ENCODE measurements at regions not wholly inside any gene's neighbourhood (a gene's known extent, or its start where the extent isn't known, plus 50 kb on each side); places are given as distances from the start of the nearest gene placed in this dataset.

GRCh38 chr1:5250336-5250735, 595.9 kb downstream of the AJAP1 start:
- H3K9ac ChIP-seq = no peak overlapping the region

DNA sequence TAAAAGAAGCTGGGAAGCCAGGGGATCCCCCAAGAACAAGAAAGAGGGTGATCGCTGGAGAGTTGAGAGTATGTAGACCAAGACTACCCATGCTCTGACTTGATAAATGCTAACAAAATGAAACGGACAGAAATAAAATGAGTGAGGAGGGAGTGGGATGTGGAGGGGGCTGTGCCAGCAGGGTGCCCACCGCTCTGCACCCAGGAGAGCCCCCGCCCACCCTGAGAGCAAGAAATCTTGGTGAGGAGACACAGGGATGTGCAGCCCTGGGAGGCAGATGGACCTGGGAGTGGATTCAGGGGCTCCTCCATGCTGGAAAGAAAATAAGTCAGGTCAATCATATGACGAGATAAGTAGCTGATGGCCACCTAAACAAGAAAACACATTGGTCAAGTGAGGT, 590.9 kb downstream of the AJAP1 start:
- H3K36me3 ChIP-seq = no peaks in the 10 kb centered on the region
- H2AFZ ChIP-seq (replicated peaks) = no peak overlapping the region
- Mint-ChIP-seq H3K36me3 (no peaks in the 10 kb centered on the region), H3K4me3 (no peak overlapping the region), H3K27ac (no peak overlapping the region), H3K27me3 (ENCODE audit: insufficient read depth, low read depth) (peaks cover 3% of the 10 kb centered on the region), H3K9me3 (peaks cover 5% of the 10 kb centered on the region), H3K4me1 (no peaks in the 10 kb centered on the region)
- DNase-seq (ENCODE audit: low spot score) = no peak
- no peak overlapping the region for H3K9ac ChIP-seq
- no peak overlapping the region for H3K4me2 ChIP-seq
- no peak overlapping the region for H3K4me3 ChIP-seq
- no peak overlapping the region for H3K27ac ChIP-seq
- no peaks in the 10 kb centered on the region for H4K20me1 ChIP-seq (ENCODE audit: low read depth)
- H3F3A ChIP-seq (ENCODE audit: low read depth) = no peaks in the 10 kb centered on the region
- no peak for TF ChIP-seq CTCF (IDR thresholded peaks at IDR 0.05)
- no peak for TF ChIP-seq EZH2phosphoT487 (IDR thresholded peaks at IDR 0.05)
- TF ChIP-seq EZH2 (IDR thresholded peaks at IDR 0.05) = no peak
- no peaks in the 10 kb centered on the region for H3K79me2 ChIP-seq (ENCODE audit: low read depth)
- no peaks in the 10 kb centered on the region for H3K27me3 ChIP-seq
- H3K4me1 ChIP-seq = no peaks in the 10 kb centered on the region
- H3K9me3 ChIP-seq (ENCODE audit: low read depth) = no peaks in the 10 kb centered on the region

More at GRCh38 chr1:5250336-5250735, 595.9 kb downstream of the AJAP1 start:
- Mint-ChIP-seq H3K4me3 (no peak overlapping the region), H3K4me1 (no peaks in the 10 kb centered on the region), H3K9me3 (peaks cover 2% of the 10 kb centered on the region), H3K36me3 (no peaks in the 10 kb centered on the region), H3K27ac (no peak overlapping the region), H3K27me3 (ENCODE audit: insufficient read depth, low read depth) (no peaks in the 10 kb centered on the region)
- no peak for DNase-seq (ENCODE audit: low spot score)
- H3K9me3 ChIP-seq (ENCODE audit: low read depth) = no peaks in the 10 kb centered on the region
- no peaks in the 10 kb centered on the region for H3K79me2 ChIP-seq (ENCODE audit: low read depth)
- no peak overlapping the region for H3K4me2 ChIP-seq
- TF ChIP-seq EZH2phosphoT487 (IDR thresholded peaks at IDR 0.05) (no peak), EZH2 (IDR thresholded peaks at IDR 0.05) (no peak), CTCF (IDR thresholded peaks at IDR 0.05) (no peak)
- no peak overlapping the region for H3K4me3 ChIP-seq
- H2AFZ ChIP-seq (replicated peaks) = no peak overlapping the region
- no peaks in the 10 kb centered on the region for H3K36me3 ChIP-seq
- H3F3A ChIP-seq (ENCODE audit: low read depth) = no peaks in the 10 kb centered on the region
- H3K27me3 ChIP-seq = no peaks in the 10 kb centered on the region
- H3K27ac ChIP-seq = no peak overlapping the region
- no peaks in the 10 kb centered on the region for H3K4me1 ChIP-seq
- H4K20me1 ChIP-seq (ENCODE audit: low read depth) = no peaks in the 10 kb centered on the region

GRCh38 chr1:5244631-5245285, 590.3 kb downstream of the AJAP1 start:
- no peak overlapping the region for H3K27ac ChIP-seq
- no peak overlapping the region for H3K4me2 ChIP-seq
- no peaks in the 10 kb centered on the region for H3K27me3 ChIP-seq
- H4K20me1 ChIP-seq (ENCODE audit: low read depth) = no peaks in the 10 kb centered on the region
- TF ChIP-seq EZH2 (IDR thresholded peaks at IDR 0.05) = no peak
- no peak for TF ChIP-seq EZH2phosphoT487 (IDR thresholded peaks at IDR 0.05)
- no peak for TF ChIP-seq CTCF (IDR thresholded peaks at IDR 0.05)
- H3K4me3 ChIP-seq = no peak overlapping the region
- no peaks in the 10 kb centered on the region for H3K9me3 ChIP-seq (ENCODE audit: low read depth)
- Mint-ChIP-seq H3K4me3 (no peak overlapping the region), H3K36me3 (no peaks in the 10 kb centered on the region), H3K27ac (no peak overlapping the region), H3K9me3 (peaks cover 5% of the 10 kb centered on the region), H3K4me1 (no peaks in the 10 kb centered on the region), H3K27me3 (ENCODE audit: insufficient read depth, low read depth) (peaks cover 6% of the 10 kb centered on the region)
- no peak overlapping the region for H2AFZ ChIP-seq (replicated peaks)
- H3K9ac ChIP-seq = no peak overlapping the region
- no peak for DNase-seq (ENCODE audit: low spot score)
- H3F3A ChIP-seq (ENCODE audit: low read depth) = no peaks in the 10 kb centered on the region
- H3K36me3 ChIP-seq = no peaks in the 10 kb centered on the region
- H3K79me2 ChIP-seq (ENCODE audit: low read depth) = no peaks in the 10 kb centered on the region
- no peaks in the 10 kb centered on the region for H3K4me1 ChIP-seq

All from neural progenitor cell (in vitro differentiated cells).